ENCODE measurements at regions not wholly inside any gene's neighbourhood (a gene's known extent, or its start where the extent isn't known, plus 50 kb on each side); places are given as distances from the start of the nearest gene placed in this dataset.

DNA sequence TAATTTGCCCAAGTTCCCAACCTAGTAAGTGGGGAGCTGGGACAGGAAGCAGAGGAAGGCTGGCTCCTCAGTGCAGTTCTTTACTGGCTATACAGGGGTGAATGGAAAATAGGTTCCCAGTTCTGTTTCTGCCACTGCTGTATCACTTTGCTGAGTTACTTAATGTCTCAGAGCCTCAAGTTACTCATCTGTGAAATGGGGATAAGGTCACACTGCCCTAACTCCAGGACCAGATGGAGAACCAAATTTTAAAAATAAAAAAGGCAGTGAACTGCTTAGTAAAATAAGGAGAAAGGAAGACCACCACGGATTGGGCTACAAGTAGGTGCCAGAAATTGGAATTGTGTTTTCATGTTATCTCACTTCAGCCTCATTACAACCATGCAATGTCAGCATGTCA lies 147.8 kb downstream of the OMA1 start:
- DNase-seq (ENCODE audit: low spot score), result no peak

DNA sequence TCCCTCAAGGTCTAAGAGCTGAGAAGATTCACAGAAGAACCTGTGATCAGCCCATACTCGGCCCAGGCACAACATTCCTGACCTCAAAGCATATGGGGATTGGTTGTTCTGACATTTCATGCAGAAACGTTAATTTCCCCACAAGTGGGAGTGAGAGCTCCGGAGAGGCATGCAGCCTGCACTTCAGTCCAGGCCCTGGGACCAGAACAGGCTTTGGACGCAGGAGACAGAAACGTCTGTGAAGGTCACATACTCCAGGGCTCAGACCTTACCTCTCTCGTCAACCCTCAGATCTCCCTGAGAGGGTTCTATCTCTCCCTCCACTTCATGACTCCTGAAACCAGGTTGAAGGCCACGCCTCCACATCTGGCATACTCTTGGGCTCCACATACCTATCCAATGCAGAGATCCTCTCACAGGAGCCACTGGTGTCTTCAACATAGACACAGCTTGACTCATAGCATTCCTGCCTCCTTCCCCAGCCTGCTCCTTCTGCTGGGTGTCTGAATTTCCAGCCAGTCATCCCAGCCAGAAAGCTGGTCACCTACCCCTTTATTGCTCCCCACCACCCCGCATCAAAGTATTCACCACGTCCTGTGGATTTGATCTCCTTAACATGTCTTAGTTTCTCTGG lies 149.2 kb downstream of the OMA1 start:
- no peak for DNase-seq (ENCODE audit: low spot score)

More for the DNA sequence above, 147.8 kb downstream of the OMA1 start:
- TF ChIP-seq, protein P1, sequence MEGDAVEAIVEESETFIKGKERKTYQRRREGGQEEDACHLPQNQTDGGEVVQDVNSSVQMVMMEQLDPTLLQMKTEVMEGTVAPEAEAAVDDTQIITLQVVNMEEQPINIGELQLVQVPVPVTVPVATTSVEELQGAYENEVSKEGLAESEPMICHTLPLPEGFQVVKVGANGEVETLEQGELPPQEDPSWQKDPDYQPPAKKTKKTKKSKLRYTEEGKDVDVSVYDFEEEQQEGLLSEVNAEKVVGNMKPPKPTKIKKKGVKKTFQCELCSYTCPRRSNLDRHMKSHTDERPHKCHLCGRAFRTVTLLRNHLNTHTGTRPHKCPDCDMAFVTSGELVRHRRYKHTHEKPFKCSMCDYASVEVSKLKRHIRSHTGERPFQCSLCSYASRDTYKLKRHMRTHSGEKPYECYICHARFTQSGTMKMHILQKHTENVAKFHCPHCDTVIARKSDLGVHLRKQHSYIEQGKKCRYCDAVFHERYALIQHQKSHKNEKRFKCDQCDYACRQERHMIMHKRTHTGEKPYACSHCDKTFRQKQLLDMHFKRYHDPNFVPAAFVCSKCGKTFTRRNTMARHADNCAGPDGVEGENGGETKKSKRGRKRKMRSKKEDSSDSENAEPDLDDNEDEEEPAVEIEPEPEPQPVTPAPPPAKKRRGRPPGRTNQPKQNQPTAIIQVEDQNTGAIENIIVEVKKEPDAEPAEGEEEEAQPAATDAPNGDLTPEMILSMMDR (IDR thresholded peaks at IDR 0.05; ENCODE audit: extremely low read depth, missing control alignments), result no peak

DNA sequence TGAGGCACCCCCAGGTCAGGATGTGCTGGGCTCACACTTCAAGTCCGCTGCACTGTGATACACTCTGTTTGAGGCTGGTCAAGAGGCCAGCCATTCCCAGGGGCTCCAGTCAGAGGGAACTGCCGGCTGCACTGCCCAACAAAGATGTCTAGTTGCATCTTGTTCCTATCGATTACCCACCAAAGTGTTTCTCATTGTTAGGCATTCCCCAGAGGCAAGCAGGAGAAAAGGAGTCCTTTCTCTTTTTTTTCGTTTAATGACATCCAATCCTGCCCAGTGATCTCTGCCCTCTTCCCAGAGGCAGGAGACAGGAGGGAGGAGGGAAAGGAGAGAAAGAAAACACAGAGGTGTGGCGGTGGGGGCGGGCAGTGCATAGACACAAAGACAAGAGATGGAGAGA lies 150.4 kb downstream of the OMA1 start:
- TF ChIP-seq, protein P1 (IDR thresholded peaks at IDR 0.05; ENCODE audit: extremely low read depth, missing control alignments), result no peak

More for the DNA sequence above, 149.2 kb downstream of the OMA1 start:
- TF ChIP-seq, protein P1 (IDR thresholded peaks at IDR 0.05; ENCODE audit: extremely low read depth, missing control alignments), result no peak

DNA sequence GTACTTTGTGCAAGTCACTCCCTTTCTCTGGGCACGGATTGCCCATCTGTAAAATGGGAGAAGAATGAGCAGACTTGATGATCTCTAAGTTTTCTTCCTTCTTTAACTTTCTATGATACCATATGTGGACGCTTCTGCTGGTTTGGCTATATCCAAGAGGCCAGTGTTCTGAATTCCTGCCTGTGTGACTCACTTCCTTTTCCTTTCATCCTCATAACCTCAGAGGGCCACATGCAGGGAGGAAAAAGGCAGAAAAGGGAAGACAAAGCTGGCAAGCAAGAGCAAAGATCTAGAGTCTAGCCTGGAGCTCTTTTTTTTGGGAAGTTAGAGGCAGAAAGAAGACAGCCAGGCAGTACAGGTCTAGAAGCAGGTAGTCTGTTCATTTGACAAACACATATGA lies 151.2 kb downstream of the OMA1 start:
- DNase-seq (ENCODE audit: low spot score), result no peak
- TF ChIP-seq, protein P1 (IDR thresholded peaks at IDR 0.05; ENCODE audit: extremely low read depth, missing control alignments), result no peak

More for the DNA sequence above, 150.4 kb downstream of the OMA1 start:
- no peak for DNase-seq (ENCODE audit: low spot score)

DNA sequence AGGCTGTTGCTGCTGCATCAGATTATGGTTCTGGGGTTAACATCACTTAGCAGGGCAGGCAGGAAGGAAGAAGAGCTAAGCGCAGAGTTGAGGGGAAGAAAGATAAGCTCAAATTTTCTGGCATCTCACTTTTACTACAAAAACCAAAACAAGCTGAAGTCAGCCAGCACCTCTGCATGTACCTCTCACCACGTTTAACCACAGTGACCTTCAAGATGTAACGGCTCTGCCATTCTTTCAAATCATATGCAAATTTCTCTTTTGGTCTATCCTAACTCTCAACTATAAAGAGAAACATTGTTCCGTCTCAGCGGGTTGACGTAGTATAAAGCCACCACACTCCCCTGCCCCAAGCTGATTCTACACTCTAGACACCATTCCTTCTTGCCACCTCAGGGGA lies 154.4 kb downstream of the OMA1 start:
- DNase-seq (ENCODE audit: low spot score), result peak; percentile 41
- TF ChIP-seq, protein P1 (IDR thresholded peaks at IDR 0.05; ENCODE audit: extremely low read depth, missing control alignments), result no peak

DNA sequence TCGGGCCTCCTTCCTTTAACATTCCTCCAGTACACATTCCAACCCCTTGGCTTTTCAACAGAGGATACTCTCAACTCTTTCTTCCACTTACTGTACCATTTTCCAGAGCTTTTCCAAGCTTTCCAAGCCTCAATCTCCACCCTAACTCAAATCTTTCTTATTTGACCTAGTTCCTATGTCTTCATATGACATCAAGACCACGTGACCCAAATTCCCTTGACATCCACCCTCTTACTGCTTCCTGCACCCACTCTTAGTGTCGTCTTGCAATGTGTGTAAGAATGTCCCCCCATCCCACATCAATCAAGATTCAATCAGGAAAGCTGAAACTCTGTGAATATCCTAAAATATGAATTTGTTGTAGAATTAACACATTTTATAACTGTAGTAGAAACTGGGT lies 155.0 kb downstream of the OMA1 start:
- DNase-seq (ENCODE audit: low spot score), result no peak
- TF ChIP-seq, protein P1 (IDR thresholded peaks at IDR 0.05; ENCODE audit: extremely low read depth, missing control alignments), result no peak

DNA sequence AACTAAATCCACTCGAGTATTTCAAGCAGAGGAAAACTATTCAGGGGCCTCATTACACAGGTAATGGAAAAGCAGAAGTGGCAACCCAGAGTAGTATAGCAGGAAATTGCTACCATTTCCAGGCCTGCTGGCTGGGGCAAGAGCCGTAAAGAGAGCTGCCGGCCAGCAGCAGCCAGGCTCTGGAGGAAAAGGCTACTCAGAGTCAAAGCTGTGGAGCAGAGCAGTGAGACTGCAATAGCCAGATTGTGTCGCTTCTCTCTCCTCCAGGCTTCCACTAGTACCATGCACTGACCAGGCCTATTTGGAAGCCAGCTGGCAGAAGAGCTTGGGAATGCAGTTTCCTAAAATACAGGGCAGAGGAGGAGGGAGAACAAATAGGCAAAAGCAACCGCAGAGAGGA lies 155.5 kb downstream of the OMA1 start:
- no peak for DNase-seq (ENCODE audit: low spot score)
- TF ChIP-seq, protein P1 (IDR thresholded peaks at IDR 0.05; ENCODE audit: extremely low read depth, missing control alignments), result no peak
